HG02884 (cell line): ENCODE measurements at regions not wholly inside any gene's neighbourhood (a gene's known extent, or its start where the extent isn't known, plus 50 kb on each side); places are given as distances from the start of the nearest gene placed in this dataset.
"Not testable (repeated sequence)": the region's sequence is repeated elsewhere in the genome, so short reads cannot be mapped to it uniquely, and the experiment has no call there.

Experiments used
- ATAC-seq: cut with Tn5 transposase; IDR thresholded peaks from one replicate; pipeline ENCODE4 v1.9.1; 2021; ENCODE audit warnings: mild to moderate bottlenecking, moderate library complexity; ENCODE audit not compliant: unreplicated experiment

DNA sequence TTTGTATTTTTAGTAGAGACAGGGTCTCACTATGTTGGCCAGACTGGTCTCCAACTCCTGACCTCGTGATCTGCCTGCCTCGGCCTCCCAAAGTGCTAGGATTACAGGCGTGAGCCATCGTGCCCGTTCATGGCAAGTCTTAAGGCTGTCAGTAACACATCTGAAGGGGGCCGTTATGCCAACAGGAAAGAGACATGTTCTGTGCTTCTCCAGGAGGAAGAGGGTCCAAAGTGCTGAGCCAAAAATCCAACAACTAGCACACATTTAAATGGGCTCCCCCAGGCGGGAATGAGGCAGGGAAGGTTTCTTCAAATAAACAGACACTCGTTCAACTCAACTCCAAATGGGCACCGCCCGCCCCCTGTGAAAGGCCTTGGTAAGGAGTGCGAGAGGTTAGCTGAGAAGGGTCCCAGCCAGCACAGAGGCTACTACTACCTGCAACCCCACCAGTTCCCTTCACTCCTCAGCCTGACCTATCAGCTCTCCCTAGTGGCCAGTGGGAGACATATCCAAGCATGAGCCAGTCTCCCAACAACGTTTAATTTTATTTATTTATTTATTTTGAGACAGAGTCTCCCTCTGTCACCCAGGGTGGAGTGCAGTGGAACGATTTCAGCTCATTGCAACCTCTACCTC, 84.1 kb upstream of the DMRT1 start:
- ATAC-seq: no peak

- no peak for ATAC-seq
Observed at GRCh38 chr9:758146-758545, 83.4 kb upstream of the DMRT1 start.

DNA sequence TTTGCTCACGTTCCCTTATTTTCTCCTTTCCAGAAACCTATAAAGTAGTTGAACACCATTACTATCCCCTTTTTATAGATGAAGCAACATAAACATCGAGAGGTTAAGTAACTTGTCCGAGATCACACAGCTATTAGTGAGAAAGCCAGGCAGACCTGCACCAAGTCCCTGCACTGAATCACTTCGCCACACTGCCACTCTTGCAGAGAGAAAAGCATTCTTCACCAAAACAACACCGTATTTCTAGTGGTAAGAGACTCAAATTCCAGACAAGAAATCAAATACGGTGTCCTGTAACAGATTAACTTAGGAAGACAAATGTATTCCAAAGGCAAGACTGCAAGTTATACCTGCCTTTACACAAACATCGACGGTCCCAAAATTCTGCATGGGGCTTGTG, 82.0 kb upstream of the DMRT1 start:
- ATAC-seq: no peak

DNA sequence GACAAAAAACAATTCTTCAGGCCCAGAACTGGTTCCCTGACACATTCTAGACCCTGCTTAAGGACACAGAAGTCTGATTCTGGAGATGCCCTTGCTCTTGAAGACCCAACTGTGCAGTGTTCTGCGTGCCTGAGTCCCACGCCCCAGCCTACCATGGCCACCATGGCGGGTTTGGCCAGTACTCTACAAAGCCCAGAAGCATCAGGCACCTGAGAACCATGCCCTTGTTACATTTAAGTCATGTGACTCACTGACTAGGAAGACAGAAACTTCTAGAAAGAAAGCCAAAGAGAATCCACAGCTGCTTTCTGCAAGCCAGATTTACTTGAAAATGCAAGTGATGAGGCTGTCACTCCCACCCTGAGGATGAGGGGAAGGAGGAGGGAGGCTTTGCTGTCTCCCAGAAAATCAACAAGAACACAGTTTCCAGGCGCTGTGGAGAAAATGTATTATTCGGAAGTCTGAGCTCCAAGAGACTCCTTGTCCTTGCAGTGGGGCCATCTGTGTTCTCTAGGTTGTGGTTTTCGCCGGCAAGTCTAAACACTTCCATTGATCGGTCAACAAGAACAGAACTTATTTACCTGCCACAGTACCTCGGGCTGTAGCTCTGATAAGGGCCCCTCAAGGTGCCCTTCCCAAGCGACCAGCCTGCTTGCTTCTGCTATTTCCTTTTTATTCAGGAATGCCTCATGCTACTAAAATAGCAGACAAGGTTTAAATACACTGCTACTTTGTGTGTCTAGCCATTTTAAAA, 81.3 kb upstream of the DMRT1 start:
- no peak for ATAC-seq

- no peak for ATAC-seq
Observed at GRCh38 chr9:761176-761792, 80.2 kb upstream of the DMRT1 start.

GRCh38 chr9:761793-762560, 79.5 kb upstream of the DMRT1 start:
- no peak for ATAC-seq

DNA sequence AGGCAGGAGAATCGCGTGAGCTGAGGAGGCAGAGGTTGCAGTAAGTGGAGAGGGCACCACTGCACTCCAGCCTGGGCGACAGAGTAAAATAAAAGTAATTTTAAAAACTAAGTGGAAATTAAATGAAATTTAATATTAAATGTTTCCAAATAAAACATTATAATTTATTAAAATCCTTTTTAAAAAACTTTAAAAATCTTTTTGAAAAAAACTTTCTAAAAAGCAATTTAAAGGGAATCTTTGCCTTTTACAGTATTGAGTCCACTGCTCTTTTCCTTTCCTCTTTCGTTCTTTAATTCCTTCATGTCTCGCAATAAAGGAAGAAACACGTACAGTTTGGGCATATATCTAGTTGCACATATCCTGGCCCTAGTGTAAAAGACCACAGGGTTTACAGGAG, 77.8 kb upstream of the DMRT1 start:
- ATAC-seq: no peak

- peak; percentile 91 for ATAC-seq
Observed at GRCh38 chr9:764105-764524, 77.4 kb upstream of the DMRT1 start.

DNA sequence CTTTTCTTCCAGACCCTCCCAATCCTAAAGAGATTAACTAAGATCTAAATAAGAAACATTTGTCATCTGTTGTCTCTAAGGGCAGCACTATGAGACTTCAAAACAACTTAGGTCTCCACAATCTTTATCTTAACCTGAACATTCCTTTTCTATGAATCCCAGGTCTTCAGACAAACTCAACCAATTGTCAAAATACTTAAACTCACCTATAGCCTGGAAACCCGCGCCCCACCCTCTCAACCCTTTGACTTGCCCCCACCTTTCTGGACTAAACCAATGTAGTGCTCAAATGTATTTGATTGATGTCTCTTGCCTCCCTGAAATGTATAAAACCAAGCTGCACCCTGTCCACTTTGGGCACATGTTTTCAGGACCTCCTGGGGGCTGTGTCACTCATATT, 76.5 kb upstream of the DMRT1 start:
- no peak for ATAC-seq

- ATAC-seq: not testable (repeated sequence)
Observed at GRCh38 chr9:767061-767561, 74.4 kb upstream of the DMRT1 start.

GRCh38 chr9:776086-776485, 65.4 kb upstream of the DMRT1 start:
- ATAC-seq: no peak

DNA sequence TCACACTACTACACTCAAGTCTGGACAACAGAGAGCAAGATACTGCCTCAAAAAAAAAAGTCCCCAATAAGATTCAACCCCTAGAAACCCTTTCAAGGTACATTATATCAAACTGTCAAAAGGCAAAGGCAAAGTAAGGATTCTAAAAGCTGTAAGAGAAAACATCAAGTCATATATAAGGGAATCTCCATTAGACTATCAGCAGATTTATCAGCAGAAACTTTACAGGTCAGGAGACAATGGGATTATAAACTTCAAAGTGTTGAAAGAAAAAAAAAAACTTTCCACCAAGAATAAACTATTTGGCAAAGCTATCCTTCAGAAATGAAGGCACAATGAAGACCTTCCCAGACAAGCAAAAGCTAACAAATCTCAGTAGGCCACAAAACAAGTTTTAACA, 63.5 kb upstream of the DMRT1 start:
- no peak for ATAC-seq

DNA sequence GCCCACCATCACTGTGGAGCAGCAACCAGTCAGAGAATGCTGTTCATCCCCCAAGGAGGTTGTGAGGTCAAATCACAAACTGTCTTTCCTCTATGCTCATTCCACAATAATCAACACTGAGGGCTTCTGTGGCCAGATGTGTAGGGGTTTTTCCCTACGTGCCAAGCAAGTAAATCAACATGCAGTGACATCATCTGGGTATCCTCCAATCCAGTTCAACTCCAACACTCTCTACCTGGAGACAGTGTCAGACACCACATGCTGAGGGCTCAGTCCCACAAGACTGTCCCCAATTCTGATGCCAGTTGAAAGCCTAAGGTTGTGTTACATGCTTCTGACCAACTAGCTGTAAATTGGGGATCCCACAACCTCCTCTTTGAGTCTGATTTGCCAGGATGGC, 57.3 kb upstream of the DMRT1 start:
- ATAC-seq: no peak

DNA sequence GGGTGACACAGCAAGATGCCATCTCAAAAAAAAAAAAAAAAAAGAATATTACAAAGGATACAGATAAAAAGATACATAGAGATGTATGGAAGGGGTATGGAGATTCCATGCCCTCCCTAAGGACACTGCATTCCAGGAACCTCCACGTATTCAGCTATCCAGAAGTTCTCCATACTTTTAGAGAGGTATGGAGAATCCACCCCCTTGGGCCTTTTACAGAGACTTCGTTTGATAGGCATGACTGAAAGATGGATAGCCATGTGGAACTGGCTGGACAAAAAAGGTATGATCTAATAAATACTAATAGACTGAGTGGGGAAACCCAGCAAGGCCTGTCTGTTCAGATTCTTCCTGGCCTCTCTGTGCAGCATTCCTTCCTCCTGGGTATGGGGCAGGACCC, 56.6 kb upstream of the DMRT1 start:
- no peak for ATAC-seq

DNA sequence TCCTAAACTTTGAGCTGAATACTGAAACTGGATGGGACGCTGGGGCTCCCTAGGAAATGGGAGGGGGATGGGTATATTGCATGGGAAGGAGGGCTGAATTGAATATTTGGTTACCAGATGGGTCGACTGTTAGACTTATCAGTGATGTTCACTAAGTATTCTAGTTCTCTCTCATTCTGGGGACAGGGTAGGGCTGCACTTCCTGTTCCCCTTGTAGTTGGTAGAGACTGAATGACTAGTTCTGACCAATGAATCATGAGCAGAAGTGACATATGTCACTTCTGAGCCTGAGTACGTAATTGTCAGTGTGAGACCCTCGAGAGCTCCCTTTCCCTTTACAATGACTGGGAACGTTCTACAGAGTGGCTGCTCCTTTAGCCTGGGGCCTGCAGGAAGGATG, 55.5 kb upstream of the DMRT1 start:
- no peak for ATAC-seq

DNA sequence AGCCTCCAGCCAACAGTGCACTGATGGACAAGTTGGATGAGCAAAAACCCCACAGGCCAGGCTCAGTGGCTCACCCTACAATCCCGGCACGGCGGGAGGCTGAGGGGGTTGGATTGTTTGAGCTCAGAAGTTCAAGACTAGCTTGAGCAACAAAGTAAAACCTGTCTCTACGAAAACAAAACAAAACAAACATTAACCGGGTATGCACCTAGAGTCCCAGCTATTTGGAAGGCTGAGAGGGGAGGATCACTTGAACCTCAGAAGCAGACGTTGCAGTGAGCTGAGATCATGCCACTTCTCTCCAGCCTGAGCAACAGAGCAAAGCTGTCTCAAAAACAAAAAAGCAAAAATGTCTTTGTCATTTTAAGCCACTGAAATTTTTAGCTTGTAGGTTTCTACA, 55.1 kb upstream of the DMRT1 start:
- ATAC-seq: no peak

DNA sequence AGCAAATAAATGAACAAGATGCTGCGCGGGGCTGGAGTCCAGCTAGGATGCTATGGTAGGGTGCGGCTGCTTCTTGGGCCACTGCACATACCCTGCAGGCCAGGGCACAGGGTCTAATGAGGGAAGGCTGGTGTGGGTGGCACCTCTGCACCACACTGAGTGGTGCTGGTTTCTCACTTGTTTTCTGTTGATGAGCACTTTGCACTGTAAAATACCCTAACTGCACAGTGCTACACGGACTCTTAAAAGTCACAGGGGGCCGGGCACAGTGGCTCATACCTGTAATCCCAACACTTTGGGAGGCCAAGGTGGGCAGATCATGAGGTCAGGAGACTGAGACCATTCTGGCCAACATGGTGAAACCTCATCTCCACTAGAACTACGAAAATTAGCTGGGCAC, 52.7 kb upstream of the DMRT1 start:
- ATAC-seq: no peak
